ENCODE measurements at regions not wholly inside any gene's neighbourhood (a gene's known extent, or its start where the extent isn't known, plus 50 kb on each side); places are given as distances from the start of the nearest gene placed in this dataset.
A peak's percentile ranks its signal among the peaks of the same experiment; 100 is the strongest.

GRCh38 chrX:121238093-121238492, 190.7 kb downstream of the GLUD2 start:
- Histone ChIP-seq H3K4me1 (ENCODE audit: low read depth) (no peaks in the 10 kb centered on the region), H3K27ac (no peak overlapping the region), H3K27me3 (no peaks in the 10 kb centered on the region), H3K4me3 (no peak overlapping the region), H3K9me3 (ENCODE audit: low read depth) (no peaks in the 10 kb centered on the region), H3K36me3 (no peaks in the 10 kb centered on the region)
- no peak for TF ChIP-seq CTCF (IDR thresholded peaks at IDR 0.05; ENCODE audit: low read depth, low read length)
- DNase-seq (ENCODE audit: low read depth in 1 of 2, low spot score in 1 of 2): no peak

GRCh38 chrX:121244511-121244910, 197.1 kb downstream of the GLUD2 start:
- H3K36me3 ChIP-seq: no peaks in the 10 kb centered on the region

GRCh38 chrX:121245763-121246162, 198.4 kb downstream of the GLUD2 start:
- Histone ChIP-seq H3K27ac (no peak overlapping the region), H3K36me3 (no peaks in the 10 kb centered on the region), H3K27me3 (no peaks in the 10 kb centered on the region), H3K4me1 (ENCODE audit: low read depth) (no peaks in the 10 kb centered on the region), H3K4me3 (no peak overlapping the region), H3K9me3 (ENCODE audit: low read depth) (no peaks in the 10 kb centered on the region)
- no peak for TF ChIP-seq CTCF (IDR thresholded peaks at IDR 0.05; ENCODE audit: low read depth, low read length)
- no peak for DNase-seq (ENCODE audit: low read depth in 1 of 2, low spot score in 1 of 2)

More at GRCh38 chrX:121244511-121244910, 197.1 kb downstream of the GLUD2 start:
- no peaks in the 10 kb centered on the region for H3K9me3 ChIP-seq (ENCODE audit: low read depth)
- TF ChIP-seq CTCF (IDR thresholded peaks at IDR 0.05; ENCODE audit: low read depth, low read length): no peak
- no peak overlapping the region for H3K4me3 ChIP-seq
- H3K27ac ChIP-seq: no peak overlapping the region
- H3K27me3 ChIP-seq: no peaks in the 10 kb centered on the region
- no peak for DNase-seq (ENCODE audit: low read depth in 1 of 2, low spot score in 1 of 2)
- no peaks in the 10 kb centered on the region for H3K4me1 ChIP-seq (ENCODE audit: low read depth)

DNA sequence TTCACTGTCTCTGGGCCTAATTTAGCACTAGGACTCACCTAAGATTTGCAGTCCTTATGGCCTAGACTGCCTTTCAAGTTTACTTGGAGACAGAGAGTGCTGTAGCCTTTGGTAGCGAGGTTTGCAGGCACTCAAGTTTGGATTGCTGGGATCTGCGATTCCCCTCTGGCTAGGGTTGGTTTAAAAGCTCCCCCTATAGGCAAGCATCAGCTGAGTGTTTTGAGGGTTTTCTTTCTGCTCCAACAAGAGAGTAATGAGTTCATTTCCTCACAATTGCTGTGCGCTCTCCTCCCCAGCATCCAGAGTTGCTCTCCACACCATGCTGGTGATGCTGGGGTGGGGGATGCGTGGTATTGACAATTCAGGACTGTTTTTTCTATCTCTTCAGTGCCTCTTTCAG, 206.9 kb downstream of the GLUD2 start:
- Histone ChIP-seq H3K27ac (no peak overlapping the region), H3K4me3 (no peak overlapping the region), H3K9me3 (ENCODE audit: low read depth) (no peaks in the 10 kb centered on the region), H3K4me1 (ENCODE audit: low read depth) (no peaks in the 10 kb centered on the region), H3K36me3 (no peaks in the 10 kb centered on the region), H3K27me3 (no peaks in the 10 kb centered on the region)
- DNase-seq (ENCODE audit: low read depth in 1 of 2, low spot score in 1 of 2): peak in 1 of 2 donors; percentile 17
- TF ChIP-seq CTCF (IDR thresholded peaks at IDR 0.05; ENCODE audit: low read depth, low read length): peak; percentile 25

GRCh38 chrX:121256647-121257046, 209.2 kb downstream of the GLUD2 start:
- Histone ChIP-seq H3K9me3 (ENCODE audit: low read depth) (no peaks in the 10 kb centered on the region), H3K27ac (no peak overlapping the region), H3K4me1 (ENCODE audit: low read depth) (no peaks in the 10 kb centered on the region), H3K4me3 (no peak overlapping the region), H3K27me3 (no peaks in the 10 kb centered on the region), H3K36me3 (no peaks in the 10 kb centered on the region)
- peak in 1 of 2 donors; percentile 42 for DNase-seq (ENCODE audit: low read depth in 1 of 2, low spot score in 1 of 2)
- no peak for TF ChIP-seq CTCF (IDR thresholded peaks at IDR 0.05; ENCODE audit: low read depth, low read length)

- no peaks in the 10 kb centered on the region for H3K9me3 ChIP-seq (ENCODE audit: low read depth)
- no peak overlapping the region for H3K4me3 ChIP-seq
- DNase-seq (ENCODE audit: low read depth in 1 of 2, low spot score in 1 of 2): no peak
- no peaks in the 10 kb centered on the region for H3K27me3 ChIP-seq
- H3K36me3 ChIP-seq: no peaks in the 10 kb centered on the region
- no peak overlapping the region for H3K27ac ChIP-seq
- no peak for TF ChIP-seq CTCF (IDR thresholded peaks at IDR 0.05; ENCODE audit: low read depth, low read length)
- no peaks in the 10 kb centered on the region for H3K4me1 ChIP-seq (ENCODE audit: low read depth)
Measured at GRCh38 chrX:121258545-121258944, 211.1 kb downstream of the GLUD2 start.

Data from cardiac muscle cell (in vitro differentiated cells and primary cell).